K562 (cell line): ENCODE measurements at regions not wholly inside any gene's neighbourhood (a gene's known extent, or its start where the extent isn't known, plus 50 kb on each side); places are given as distances from the start of the nearest gene placed in this dataset.

Experiments used
- ATAC-seq: fragments of 200-7000 bp; cut with Tn5 transposase; 3 replicates; pipeline ENCODE4 v1.9.1; 2020; ENCODE audit warnings: moderate library complexity
- BruUV-seq: library from RNA; stranded (reverse); fragments of 400-500 nt; replicated peaks from 2 replicates; lab custom pipeline; 2021; lab: Mats Ljungman, UMichigan
- CTCF ChIA-PET: fragments of 300-600 bp; formaldehyde crosslinking; extraction: SDS; loops from one replicate; lab custom pipeline; 2021; ENCODE audit warnings: low intra/inter-chr PET ratio; lab: Yijun Ruan, JAX
- POLR2A ChIA-PET: fragments of 300-600, 350-650 bp; sonication (Branson Sonifier 250); formaldehyde crosslinking; extraction: SDS; loops from one replicate; lab custom pipeline; 2021; ENCODE audit warnings: antibody characterized with exemption, inconsistent platforms; lab: Yijun Ruan, JAX
- DNase-seq, 4 experiments: peaks; one replicate each; pipeline versions ENCODE4 v3.0.0 to v3.0.0-alpha.2; 2011 to 2018; ENCODE audit warnings: low spot score in 3 of 4, mixed read lengths in 3 of 4; ENCODE audit errors: extremely low read depth in 1 of 4
- FAIRE-seq: peaks from 2 replicates; lab custom pipeline; 2011; peaks lifted over from hg19 to GRCh38; lab: Jason Lieb, UNC
- H2AFZ ChIP-seq: 2 replicates; pipeline ENCODE4 v1.6.0; 2011; ENCODE audit warnings: low read depth, low read length, control low read depth, inconsistent platforms
- H3K27ac ChIP-seq: fragments of 200-600 bp; 3 replicates; pipeline ENCODE4 v1.8.0; 2011; ENCODE audit warnings: low read depth, mild to moderate bottlenecking, control low read depth, inconsistent platforms, low read length, moderate library complexity, mixed read lengths; ENCODE audit errors: extremely low read depth
- H3K27me3 ChIP-seq, 2 experiments: fragments of 300-600 bp in 1 of 2; 2 replicates in 1 of 2; 3 replicates in 1 of 2; pipeline versions ENCODE4 v1.6.0 to v1.8.0; 2011; ENCODE audit warnings: inconsistent platforms in 2 of 2, low read length in 2 of 2, mild to moderate bottlenecking in 1 of 2, mixed read lengths in 1 of 2, moderate library complexity in 1 of 2; ENCODE audit not compliant: control insufficient read depth in 2 of 2, insufficient read depth in 2 of 2
- H3K36me3 ChIP-seq: fragments of 300-600 bp; 3 replicates; pipeline ENCODE4 v1.8.0; 2011; ENCODE audit warnings: mild to moderate bottlenecking, low read length, inconsistent platforms; ENCODE audit not compliant: control insufficient read depth, insufficient read depth
- H3K4me1 ChIP-seq, 2 experiments: fragments of 200-600 bp in 1 of 2; replicated peaks in 1 of 2; 2 replicates in 1 of 2; 3 replicates in 1 of 2; pipeline versions ENCODE4 v1.5.1 to v1.8.0; 2011; ENCODE audit warnings: inconsistent platforms in 2 of 2, low read length in 2 of 2, mild to moderate bottlenecking in 1 of 2, mixed read lengths in 1 of 2, moderate library complexity in 1 of 2; ENCODE audit not compliant: control insufficient read depth in 2 of 2, insufficient read depth in 2 of 2
- H3K4me2 ChIP-seq: 2 replicates; pipeline ENCODE4 v1.6.1; 2011; ENCODE audit warnings: low read length, control low read depth, inconsistent platforms, mixed read lengths; ENCODE audit not compliant: insufficient read depth
- H3K4me3 ChIP-seq: fragments of 200-600 bp; sonication (generic), shearing (Covaris generic); 2 replicates; pipeline ENCODE4 v1.5.1; 2016; ENCODE audit warnings: control low read depth, inconsistent platforms
- H3K79me2 ChIP-seq: fragments of 200-600 bp; 3 replicates; pipeline ENCODE4 v1.8.0; 2011; ENCODE audit warnings: low read length, inconsistent platforms; ENCODE audit not compliant: control insufficient read depth, insufficient read depth
- H3K9ac ChIP-seq, 2 experiments: 2 replicates each; pipeline versions ENCODE4 v1.6.0 to v1.6.1; 2011; ENCODE audit warnings: low read depth in 2 of 2, low read length in 2 of 2, control low read depth in 1 of 2, inconsistent platforms in 1 of 2, mild to moderate bottlenecking in 1 of 2, mixed read lengths in 1 of 2; ENCODE audit not compliant: insufficient read depth in 1 of 2
- H3K9me1 ChIP-seq: one replicate; pipeline ENCODE4 v1.6.0; 2011; ENCODE audit warnings: inconsistent platforms, mild to moderate bottlenecking, low read length, moderate library complexity; ENCODE audit not compliant: control insufficient read depth, insufficient read depth
- H3K9me3 ChIP-seq: replicated peaks from 2 replicates; pipeline ENCODE4 v1.5.1; 2011; ENCODE audit warnings: low read depth, low read length, inconsistent platforms; ENCODE audit not compliant: control insufficient read depth, insufficient read depth
- H4K20me1 ChIP-seq: replicated peaks from 2 replicates; pipeline ENCODE4 v1.6.1; 2011; ENCODE audit warnings: low read length, inconsistent platforms, mixed read lengths; ENCODE audit not compliant: control insufficient read depth, insufficient read depth
- GTF2A2 ChIP-seq: IDR thresholded peaks from 2 replicates; pipeline ENCODE4 v1.6.1; 2016; ENCODE audit warnings: mild to moderate bottlenecking, missing genetic modification characterization, missing compliant biosample characterization
- HDAC8 ChIP-seq: fragments of 450-650 bp; IDR thresholded peaks from 2 replicates; pipeline ENCODE4 v1.6.1; 2016; ENCODE audit warnings: mild to moderate bottlenecking, missing genetic modification characterization, moderate library complexity, missing compliant biosample characterization
- L3MBTL2 ChIP-seq: fragments of 450-650 bp; IDR thresholded peaks from 2 replicates; pipeline ENCODE4 v1.6.1; 2016; ENCODE audit warnings: mild to moderate bottlenecking, moderate library complexity
- RBM25 ChIP-seq: fragments of 200-400 bp; formaldehyde crosslinking; IDR thresholded peaks from 2 replicates; pipeline ENCODE4 v1.6.1; 2018; ENCODE audit warnings: low read length, low read depth, moderate library complexity; ENCODE audit not compliant: severe bottlenecking
- SMAD1 ChIP-seq: fragments of 150-350 bp; IDR thresholded peaks from 2 replicates; pipeline ENCODE4 v1.6.1; 2014; ENCODE audit warnings: low read length, low read depth; ENCODE audit not compliant: partially characterized antibody
- TBL1XR1 ChIP-seq, 2 experiments: IDR thresholded peaks; 2 replicates each; pipeline ENCODE4 v1.6.1; 2012; ENCODE audit warnings: improper control_type of control experiment in 2 of 2, low read length in 2 of 2, mild to moderate bottlenecking in 1 of 2
- ZFP30 ChIP-seq: fragments of 250-450 bp; sonication (Bioruptor Pico); IDR thresholded peaks from 2 replicates; pipeline ENCODE4 v1.8.0; 2022; ENCODE audit warnings: moderate library complexity, mild to moderate bottlenecking, inconsistent platforms, borderline replicate concordance
- ZNF444 ChIP-seq: fragments of 250-450 bp; sonication (Bioruptor Pico); IDR thresholded peaks from 2 replicates; pipeline ENCODE4 v1.4.0; 2020; ENCODE audit warnings: mild to moderate bottlenecking, moderate library complexity
- WGBS: fragments of 100-300 bp; shearing (Covaris generic); methylation state at CpG from one replicate; pipeline ENCODE4 v1.1.6; 2016; ENCODE audit warnings: low coverage, mixed read lengths; ENCODE audit not compliant: insufficient coverage; ENCODE audit errors: missing lambda C conversion rate; 5-methylcytosine and 5-hydroxymethylcytosine counted together
- in situ Hi-C: fragments of 300-500 bp; cut with MboI; formaldehyde crosslinking; loops from 4 replicates; pipeline ENCODE4 v1.15.0; 2018; ENCODE audit warnings: inconsistent platforms, mixed read lengths
- intact Hi-C: fragments of 100-400 bp; cut with micrococcal nuclease; formaldehyde crosslinking; loops from 2 replicates; pipeline ENCODE4 v1.14.2; 2022
- TF ChIP-seq, protein P1 (sequence below): sonication (generic); formaldehyde crosslinking; IDR thresholded peaks from 2 replicates; pipeline ENCODE4 v1.8.1; 2023; ENCODE audit warnings: missing genetic modification reagents, mild to moderate bottlenecking, borderline replicate concordance
- TF ChIP-seq, protein P2 (sequence below): fragments of 450-650 bp; formaldehyde crosslinking; IDR thresholded peaks from 2 replicates; pipeline ENCODE4 v1.4.0; 2020; ENCODE audit warnings: mild to moderate bottlenecking, mixed read lengths
- TF ChIP-seq, protein P3 (sequence below), 2 experiments: fragments of 450-650 bp in 1 of 2; sonication (generic) in 1 of 2; formaldehyde crosslinking; conservative IDR thresholded peaks; 2 replicates each; pipeline versions ENCODE4 v1.4.0 to v1.8.1; 2020 to 2022; ENCODE audit warnings: mild to moderate bottlenecking in 1 of 2, missing genetic modification reagents in 1 of 2

DNA sequence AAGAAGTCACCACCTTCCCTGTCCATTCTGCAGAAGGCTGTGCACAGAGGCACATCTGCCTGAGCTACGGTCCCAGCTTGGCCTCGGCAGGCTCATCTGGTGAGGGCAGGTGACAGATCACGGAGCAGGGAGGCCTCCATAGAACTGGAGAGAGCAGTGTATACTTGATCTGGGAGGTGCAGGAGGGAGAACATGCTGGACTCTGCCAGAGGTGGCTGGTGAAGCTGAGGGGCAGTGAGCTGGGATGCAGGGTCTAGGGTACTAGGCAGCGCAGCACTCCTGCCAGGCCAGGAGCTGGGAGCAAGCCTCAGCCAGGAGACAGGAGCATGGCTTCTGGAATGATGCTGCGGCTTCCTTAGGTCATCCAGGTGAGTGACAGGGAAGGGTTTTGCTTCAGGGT, 553.0 kb downstream of the TCERG1L start:
- intact Hi-C loops: no loop called here
- no TSS peak for BruUV-seq
- ChIA-PET CTCF (interaction anchor here (0.5 kb wide), 1 partner anchor 7 kb away, joined by 3 read pairs; no protein-coding TSS in a partner anchor), POLR2A (no interaction called here)
- no peak for ATAC-seq
- no peak overlapping the region for H3K4me2 ChIP-seq
- H3K79me2 ChIP-seq: no peaks in the 10 kb centered on the region
- H3K27ac ChIP-seq: no peak overlapping the region
- 4% methylated on average over 4 of the region's 5 CpGs for WGBS
- TF ChIP-seq ZFP30 (no peak), ZNF444 (CRISPR knock-in tag) (no peak), SMAD1 (no peak), TBL1XR1 (IDR thresholded peaks at IDR 0.05; ENCODE audit: low read length in 2 of 2) (no peak), L3MBTL2 (no peak), GTF2A2 (tag) (no peak), RBM25 (no peak), HDAC8 (tag) (no peak)
- TF ChIP-seq, protein P1, sequence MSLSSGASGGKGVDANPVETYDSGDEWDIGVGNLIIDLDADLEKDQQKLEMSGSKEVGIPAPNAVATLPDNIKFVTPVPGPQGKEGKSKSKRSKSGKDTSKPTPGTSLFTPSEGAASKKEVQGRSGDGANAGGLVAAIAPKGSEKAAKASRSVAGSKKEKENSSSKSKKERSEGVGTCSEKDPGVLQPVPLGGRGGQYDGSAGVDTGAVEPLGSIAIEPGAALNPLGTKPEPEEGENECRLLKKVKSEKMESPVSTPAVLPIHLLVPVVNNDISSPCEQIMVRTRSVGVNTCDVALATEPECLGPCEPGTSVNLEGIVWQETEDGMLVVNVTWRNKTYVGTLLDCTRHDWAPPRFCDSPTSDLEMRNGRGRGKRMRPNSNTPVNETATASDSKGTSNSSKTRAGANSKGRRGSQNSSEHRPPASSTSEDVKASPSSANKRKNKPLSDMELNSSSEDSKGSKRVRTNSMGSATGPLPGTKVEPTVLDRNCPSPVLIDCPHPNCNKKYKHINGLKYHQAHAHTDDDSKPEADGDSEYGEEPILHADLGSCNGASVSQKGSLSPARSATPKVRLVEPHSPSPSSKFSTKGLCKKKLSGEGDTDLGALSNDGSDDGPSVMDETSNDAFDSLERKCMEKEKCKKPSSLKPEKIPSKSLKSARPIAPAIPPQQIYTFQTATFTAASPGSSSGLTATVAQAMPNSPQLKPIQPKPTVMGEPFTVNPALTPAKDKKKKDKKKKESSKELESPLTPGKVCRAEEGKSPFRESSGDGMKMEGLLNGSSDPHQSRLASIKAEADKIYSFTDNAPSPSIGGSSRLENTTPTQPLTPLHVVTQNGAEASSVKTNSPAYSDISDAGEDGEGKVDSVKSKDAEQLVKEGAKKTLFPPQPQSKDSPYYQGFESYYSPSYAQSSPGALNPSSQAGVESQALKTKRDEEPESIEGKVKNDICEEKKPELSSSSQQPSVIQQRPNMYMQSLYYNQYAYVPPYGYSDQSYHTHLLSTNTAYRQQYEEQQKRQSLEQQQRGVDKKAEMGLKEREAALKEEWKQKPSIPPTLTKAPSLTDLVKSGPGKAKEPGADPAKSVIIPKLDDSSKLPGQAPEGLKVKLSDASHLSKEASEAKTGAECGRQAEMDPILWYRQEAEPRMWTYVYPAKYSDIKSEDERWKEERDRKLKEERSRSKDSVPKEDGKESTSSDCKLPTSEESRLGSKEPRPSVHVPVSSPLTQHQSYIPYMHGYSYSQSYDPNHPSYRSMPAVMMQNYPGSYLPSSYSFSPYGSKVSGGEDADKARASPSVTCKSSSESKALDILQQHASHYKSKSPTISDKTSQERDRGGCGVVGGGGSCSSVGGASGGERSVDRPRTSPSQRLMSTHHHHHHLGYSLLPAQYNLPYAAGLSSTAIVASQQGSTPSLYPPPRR: no peak
- TF ChIP-seq, protein P2, sequence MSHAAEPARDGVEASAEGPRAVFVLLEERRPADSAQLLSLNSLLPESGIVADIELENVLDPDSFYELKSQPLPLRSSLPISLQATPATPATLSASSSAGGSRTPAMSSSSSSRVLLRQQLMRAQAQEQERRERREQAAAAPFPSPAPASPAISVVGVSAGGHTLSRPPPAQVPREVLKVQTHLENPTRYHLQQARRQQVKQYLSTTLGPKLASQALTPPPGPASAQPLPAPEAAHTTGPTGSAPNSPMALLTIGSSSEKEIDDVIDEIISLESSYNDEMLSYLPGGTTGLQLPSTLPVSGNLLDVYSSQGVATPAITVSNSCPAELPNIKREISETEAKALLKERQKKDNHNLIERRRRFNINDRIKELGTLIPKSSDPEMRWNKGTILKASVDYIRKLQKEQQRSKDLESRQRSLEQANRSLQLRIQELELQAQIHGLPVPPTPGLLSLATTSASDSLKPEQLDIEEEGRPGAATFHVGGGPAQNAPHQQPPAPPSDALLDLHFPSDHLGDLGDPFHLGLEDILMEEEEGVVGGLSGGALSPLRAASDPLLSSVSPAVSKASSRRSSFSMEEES (CRISPR knock-in tag): no peak
- TF ChIP-seq, protein P3, sequence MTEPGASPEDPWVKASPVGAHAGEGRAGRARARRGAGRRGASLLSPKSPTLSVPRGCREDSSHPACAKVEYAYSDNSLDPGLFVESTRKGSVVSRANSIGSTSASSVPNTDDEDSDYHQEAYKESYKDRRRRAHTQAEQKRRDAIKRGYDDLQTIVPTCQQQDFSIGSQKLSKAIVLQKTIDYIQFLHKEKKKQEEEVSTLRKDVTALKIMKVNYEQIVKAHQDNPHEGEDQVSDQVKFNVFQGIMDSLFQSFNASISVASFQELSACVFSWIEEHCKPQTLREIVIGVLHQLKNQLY (CRISPR knock-in tag; conservative IDR thresholded peaks at IDR 0.05): no peak
- H3K4me3 ChIP-seq: no peak overlapping the region
- no peaks in the 10 kb centered on the region for H3K4me1 ChIP-seq
- no peaks in the 10 kb centered on the region for H4K20me1 ChIP-seq
- no peak for FAIRE-seq
- no peak for DNase-seq
- H3K36me3 ChIP-seq: no peaks in the 10 kb centered on the region
- no peaks in the 10 kb centered on the region for H3K9me1 ChIP-seq
- H3K9ac ChIP-seq: no peak overlapping the region
- in situ Hi-C loops: no loop called here
- H3K9me3 ChIP-seq: no peaks in the 10 kb centered on the region
- no peak overlapping the region for H2AFZ ChIP-seq
- no peaks in the 10 kb centered on the region for H3K27me3 ChIP-seq
